ENCODE measurements at regions not wholly inside any gene's neighbourhood (a gene's known extent, or its start where the extent isn't known, plus 50 kb on each side); places are given as distances from the start of the nearest gene placed in this dataset.

DNA sequence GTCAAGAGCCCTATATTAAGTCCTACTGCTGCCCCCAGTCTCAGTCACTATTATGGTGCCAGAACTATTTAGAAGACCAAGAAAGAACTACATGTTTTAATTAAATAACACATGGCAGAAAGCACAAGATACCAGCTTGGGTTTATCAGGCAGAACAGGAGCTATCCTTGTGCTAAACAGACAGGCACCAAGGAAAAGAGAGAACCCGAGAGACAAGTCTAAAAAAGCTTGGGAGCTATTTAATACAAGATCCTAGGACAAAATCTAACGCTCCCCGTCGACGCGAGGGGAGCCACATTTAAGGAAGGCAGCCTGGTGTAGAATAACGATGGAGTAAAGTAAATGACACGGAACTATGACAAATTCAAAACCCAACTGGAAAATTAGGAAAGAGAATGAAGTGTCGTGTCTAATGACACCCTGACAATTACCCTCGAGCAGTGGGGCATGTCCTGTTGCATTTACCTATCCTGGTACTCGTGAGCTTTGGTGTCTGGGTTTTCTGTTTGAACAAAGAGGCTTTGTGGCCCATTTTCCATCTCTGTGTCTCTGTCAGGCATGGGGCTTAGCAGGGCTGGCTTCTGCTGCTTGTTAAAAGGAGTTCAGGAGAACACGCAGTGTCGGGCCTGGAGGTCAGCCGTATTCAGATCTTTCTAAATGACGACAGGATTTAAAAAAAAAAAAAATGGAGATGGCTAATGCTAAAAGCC is 140.6 kb downstream of the ETNK1 start:
- Histone ChIP-seq H3K9me2 (replicated peaks; ENCODE audit: control insufficient read depth, low read length) (no peaks in the 10 kb centered on the region), H3K27me3 (ENCODE audit: control insufficient read depth, low read length) (no peaks in the 10 kb centered on the region), H4K20me1 (ENCODE audit: control insufficient read depth, insufficient read depth, low read depth, low read length) (no peaks in the 10 kb centered on the region), H3K9me3 (ENCODE audit: control insufficient read depth, insufficient read depth, low read length) (no peaks in the 10 kb centered on the region), H3K4me3 (ENCODE audit: low read length) (no peak overlapping the region), H3K4me2 (ENCODE audit: low read length) (no peak overlapping the region), H3K4me1 (ENCODE audit: control insufficient read depth, low read length) (no peaks in the 10 kb centered on the region), H3K36me3 (ENCODE audit: control insufficient read depth, low read length) (no peaks in the 10 kb centered on the region), H3K79me2 (ENCODE audit: control insufficient read depth, low read length) (no peaks in the 10 kb centered on the region), H3F3A (ENCODE audit: control insufficient read depth, insufficient read depth) (no peaks in the 10 kb centered on the region), H3K27ac (ENCODE audit: low read depth, low read length) (no peak overlapping the region)
- no peak for TF ChIP-seq EZH2phosphoT487 (IDR thresholded peaks at IDR 0.05; ENCODE audit: borderline replicate concordance, low read length)
- TF ChIP-seq, protein P1, sequence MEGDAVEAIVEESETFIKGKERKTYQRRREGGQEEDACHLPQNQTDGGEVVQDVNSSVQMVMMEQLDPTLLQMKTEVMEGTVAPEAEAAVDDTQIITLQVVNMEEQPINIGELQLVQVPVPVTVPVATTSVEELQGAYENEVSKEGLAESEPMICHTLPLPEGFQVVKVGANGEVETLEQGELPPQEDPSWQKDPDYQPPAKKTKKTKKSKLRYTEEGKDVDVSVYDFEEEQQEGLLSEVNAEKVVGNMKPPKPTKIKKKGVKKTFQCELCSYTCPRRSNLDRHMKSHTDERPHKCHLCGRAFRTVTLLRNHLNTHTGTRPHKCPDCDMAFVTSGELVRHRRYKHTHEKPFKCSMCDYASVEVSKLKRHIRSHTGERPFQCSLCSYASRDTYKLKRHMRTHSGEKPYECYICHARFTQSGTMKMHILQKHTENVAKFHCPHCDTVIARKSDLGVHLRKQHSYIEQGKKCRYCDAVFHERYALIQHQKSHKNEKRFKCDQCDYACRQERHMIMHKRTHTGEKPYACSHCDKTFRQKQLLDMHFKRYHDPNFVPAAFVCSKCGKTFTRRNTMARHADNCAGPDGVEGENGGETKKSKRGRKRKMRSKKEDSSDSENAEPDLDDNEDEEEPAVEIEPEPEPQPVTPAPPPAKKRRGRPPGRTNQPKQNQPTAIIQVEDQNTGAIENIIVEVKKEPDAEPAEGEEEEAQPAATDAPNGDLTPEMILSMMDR (IDR thresholded peaks at IDR 0.05; ENCODE audit: low read depth, low read length, poor library complexity, severe bottlenecking): no peak

DNA sequence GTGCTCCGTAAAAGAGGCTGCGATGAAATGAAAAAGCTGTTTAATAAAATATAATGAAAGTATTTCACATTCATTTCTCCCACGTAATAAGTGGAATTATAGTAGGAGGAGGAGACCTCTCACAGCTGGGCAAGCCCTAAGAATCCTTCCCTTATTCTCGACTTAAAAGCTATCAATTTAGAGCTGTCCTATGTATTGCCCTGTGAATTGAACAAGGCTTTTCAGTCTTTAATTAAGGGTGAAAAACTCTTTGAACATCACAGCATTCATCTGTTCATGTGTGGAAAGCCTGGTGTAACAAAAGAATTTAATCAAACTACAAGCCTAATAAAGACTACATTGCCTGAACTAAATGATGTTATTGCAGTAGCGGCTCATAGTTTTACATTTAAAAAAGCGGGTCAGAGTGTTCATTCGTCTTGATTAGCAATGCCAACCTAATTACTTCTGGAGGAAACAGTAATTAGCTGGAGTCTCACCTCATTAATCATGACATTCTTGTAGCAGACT is 142.0 kb downstream of the ETNK1 start:
- no peaks in the 10 kb centered on the region for H3K9me2 ChIP-seq (replicated peaks; ENCODE audit: control insufficient read depth, low read length)
- H3K9me3 ChIP-seq (ENCODE audit: control insufficient read depth, insufficient read depth, low read length): no peaks in the 10 kb centered on the region
- H3F3A ChIP-seq (ENCODE audit: control insufficient read depth, insufficient read depth): no peaks in the 10 kb centered on the region
- no peak overlapping the region for H3K27ac ChIP-seq (ENCODE audit: low read depth, low read length)
- H3K36me3 ChIP-seq (ENCODE audit: control insufficient read depth, low read length): no peaks in the 10 kb centered on the region
- H3K4me3 ChIP-seq (ENCODE audit: low read length): no peak overlapping the region
- H3K79me2 ChIP-seq (ENCODE audit: control insufficient read depth, low read length): no peaks in the 10 kb centered on the region
- no peaks in the 10 kb centered on the region for H3K27me3 ChIP-seq (ENCODE audit: control insufficient read depth, low read length)
- TF ChIP-seq, protein P1 (IDR thresholded peaks at IDR 0.05; ENCODE audit: low read depth, low read length, poor library complexity, severe bottlenecking): no peak
- no peak for TF ChIP-seq EZH2phosphoT487 (IDR thresholded peaks at IDR 0.05; ENCODE audit: borderline replicate concordance, low read length)
- no peaks in the 10 kb centered on the region for H4K20me1 ChIP-seq (ENCODE audit: control insufficient read depth, insufficient read depth, low read depth, low read length)
- no peaks in the 10 kb centered on the region for H3K4me1 ChIP-seq (ENCODE audit: control insufficient read depth, low read length)
- H3K4me2 ChIP-seq (ENCODE audit: low read length): no peak overlapping the region

DNA sequence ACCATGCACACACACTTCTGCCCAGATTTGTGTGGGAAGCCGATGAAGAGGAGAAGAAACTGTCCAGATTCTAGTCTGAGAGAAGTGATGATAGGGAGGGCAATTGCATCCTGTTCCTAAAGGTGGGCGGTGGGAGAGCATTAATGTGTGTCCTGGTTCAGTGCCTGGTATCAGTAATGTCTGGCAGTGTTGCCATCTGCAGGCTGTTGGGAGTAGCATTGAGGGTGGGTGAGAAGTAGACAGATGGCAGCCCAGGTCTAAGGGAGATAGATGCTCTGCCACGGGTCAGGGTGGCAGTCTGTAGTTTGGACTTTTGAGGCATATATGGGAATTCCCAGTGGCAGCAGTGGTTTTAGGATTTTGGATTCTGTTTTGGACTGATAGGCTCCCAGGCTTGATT is 156.4 kb downstream of the ETNK1 start:
- H3K79me2 ChIP-seq (ENCODE audit: control insufficient read depth, low read length): no peaks in the 10 kb centered on the region
- no peaks in the 10 kb centered on the region; the same call in 1 of the 2 replicates for H3K9me3 ChIP-seq (ENCODE audit: control insufficient read depth, insufficient read depth, low read length)
- no peaks in the 10 kb centered on the region for H3F3A ChIP-seq (ENCODE audit: control insufficient read depth, insufficient read depth)
- no peaks in the 10 kb centered on the region for H4K20me1 ChIP-seq (ENCODE audit: control insufficient read depth, insufficient read depth, low read depth, low read length)
- no peaks in the 10 kb centered on the region for H3K27me3 ChIP-seq (ENCODE audit: control insufficient read depth, low read length)
- H3K4me1 ChIP-seq (ENCODE audit: control insufficient read depth, low read length): no peaks in the 10 kb centered on the region
- no peaks in the 10 kb centered on the region for H3K36me3 ChIP-seq (ENCODE audit: control insufficient read depth, low read length)
- H3K27ac ChIP-seq (ENCODE audit: low read depth, low read length): no peak overlapping the region
- no peak overlapping the region for H3K4me2 ChIP-seq (ENCODE audit: low read length)
- TF ChIP-seq EZH2phosphoT487 (IDR thresholded peaks at IDR 0.05; ENCODE audit: borderline replicate concordance, low read length): no peak
- TF ChIP-seq, protein P1 (IDR thresholded peaks at IDR 0.05; ENCODE audit: low read depth, low read length, poor library complexity, severe bottlenecking): no peak
- no peak overlapping the region for H3K4me3 ChIP-seq (ENCODE audit: low read length)
- no peaks in the 10 kb centered on the region for H3K9me2 ChIP-seq (replicated peaks; ENCODE audit: control insufficient read depth, low read length)
